Stimulated activated CD8-positive, alpha-beta memory T cell treated with anti-CD3 and anti-CD28 coated beads, Interleukin-7, amount 100 ng/mL, for 48 hours (primary cell): ENCODE measurements at regions not wholly inside any gene's neighbourhood (a gene's known extent, or its start where the extent isn't known, plus 50 kb on each side); places are given as distances from the start of the nearest gene placed in this dataset.

Source experiments
- DNase-seq, 2 donors: peaks; one replicate each; pipeline ENCODE4 v3.0.0-alpha.2; 2020; ENCODE audit warnings: low read depth in 1 of 2; ENCODE audit errors: extremely low read depth in 1 of 2

- DNase-seq, result no peak
Observed at GRCh38 chr18:10402871-10403559, 51.4 kb upstream of the APCDD1 start.

GRCh38 chr18:10403708-10404107 is 50.7 kb upstream of the APCDD1 start:
- no peak for DNase-seq

GRCh38 chr18:10404168-10404567 is 50.3 kb upstream of the APCDD1 start:
- DNase-seq, result no peak
